Tongue (tissue), 1 donor: ENCODE measurements at regions not wholly inside any gene's neighbourhood (a gene's known extent, or its start where the extent isn't known, plus 50 kb on each side); places are given as distances from the start of the nearest gene placed in this dataset.
"Not testable (repeated sequence)": the region's sequence is repeated elsewhere in the genome, so short reads cannot be mapped to it uniquely, and the experiment has no call there.

Experiments used
- DNase-seq: peaks from one replicate; pipeline ENCODE4 v3.0.0-alpha.2; 2015

- DNase-seq: no peak
These were observed 94.5 kb upstream of the CARD11 start for GRCh38 chr7:3138206-3138605.

GRCh38 chr7:3138997-3139396 lies 95.3 kb upstream of the CARD11 start:
- no peak for DNase-seq

GRCh38 chr7:3140834-3141233 lies 97.2 kb upstream of the CARD11 start:
- DNase-seq: no peak

GRCh38 chr7:3141326-3141725 lies 97.7 kb upstream of the CARD11 start:
- no peak for DNase-seq

GRCh38 chr7:3143869-3144775 lies 100.5 kb upstream of the CARD11 start:
- DNase-seq: no peak

GRCh38 chr7:3144776-3145125 lies 101.1 kb upstream of the CARD11 start:
- DNase-seq: not testable (repeated sequence)

- DNase-seq: no peak
These were observed 103.0 kb upstream of the CARD11 start for GRCh38 chr7:3146571-3147226.

GRCh38 chr7:3148471-3148870 lies 104.8 kb upstream of the CARD11 start:
- DNase-seq: not testable (repeated sequence)

- DNase-seq: no peak
These were observed 105.7 kb upstream of the CARD11 start for GRCh38 chr7:3149231-3149995.

- no peak for DNase-seq
These were observed 106.4 kb upstream of the CARD11 start for GRCh38 chr7:3150027-3150426.

- no peak for DNase-seq
These were observed 108.1 kb upstream of the CARD11 start for GRCh38 chr7:3151784-3152183.

GRCh38 chr7:3152714-3153113 lies 109.0 kb upstream of the CARD11 start:
- no peak for DNase-seq

GRCh38 chr7:3153118-3153517 lies 109.5 kb upstream of the CARD11 start:
- DNase-seq: no peak

GRCh38 chr7:3154317-3154716 lies 110.7 kb upstream of the CARD11 start:
- no peak for DNase-seq

GRCh38 chr7:3154881-3155494 lies 111.3 kb upstream of the CARD11 start:
- peak; percentile 45 for DNase-seq

- no peak for DNase-seq
These were observed 112.8 kb upstream of the CARD11 start for GRCh38 chr7:3156508-3156907.

- DNase-seq: peak; percentile 45
These were observed 114.1 kb upstream of the CARD11 start for GRCh38 chr7:3157566-3158287.

- peak; percentile 61 for DNase-seq
These were observed 114.7 kb upstream of the CARD11 start for GRCh38 chr7:3158341-3158760.

- DNase-seq: no peak
These were observed 115.4 kb upstream of the CARD11 start for GRCh38 chr7:3159039-3159438.

- no peak for DNase-seq
These were observed 115.8 kb upstream of the CARD11 start for GRCh38 chr7:3159445-3159844.

- not testable (repeated sequence) for DNase-seq
These were observed 116.3 kb upstream of the CARD11 start for GRCh38 chr7:3159926-3160325.

- no peak for DNase-seq
These were observed 118.6 kb upstream of the CARD11 start for GRCh38 chr7:3162289-3162688.
